K562 (cell line): ENCODE measurements at regions not wholly inside any gene's neighbourhood (a gene's known extent, or its start where the extent isn't known, plus 50 kb on each side); places are given as distances from the start of the nearest gene placed in this dataset.

ENCODE experiments used
- ATAC-seq: fragments of 200-7000 bp; cut with Tn5 transposase; 3 replicates; pipeline ENCODE4 v1.9.1; 2020; ENCODE audit warnings: moderate library complexity
- BruUV-seq: library from RNA; stranded (reverse); fragments of 400-500 nt; replicated peaks from 2 replicates; lab custom pipeline; 2021; lab: Mats Ljungman, UMichigan
- CTCF ChIA-PET: fragments of 300-600 bp; formaldehyde crosslinking; extraction: SDS; loops from one replicate; lab custom pipeline; 2021; ENCODE audit warnings: low intra/inter-chr PET ratio; lab: Yijun Ruan, JAX
- POLR2A ChIA-PET: fragments of 300-600, 350-650 bp; sonication (Branson Sonifier 250); formaldehyde crosslinking; extraction: SDS; loops from one replicate; lab custom pipeline; 2021; ENCODE audit warnings: antibody characterized with exemption, inconsistent platforms; lab: Yijun Ruan, JAX
- DNase-seq, 4 experiments: peaks; one replicate each; pipeline versions ENCODE4 v3.0.0 to v3.0.0-alpha.2; 2011 to 2018; ENCODE audit warnings: low spot score in 3 of 4, mixed read lengths in 3 of 4; ENCODE audit errors: extremely low read depth in 1 of 4
- FAIRE-seq: peaks from 2 replicates; lab custom pipeline; 2011; peaks lifted over from hg19 to GRCh38; lab: Jason Lieb, UNC
- H2AFZ ChIP-seq: 2 replicates; pipeline ENCODE4 v1.6.0; 2011; ENCODE audit warnings: low read depth, low read length, control low read depth, inconsistent platforms
- H3K27ac ChIP-seq: fragments of 200-600 bp; 3 replicates; pipeline ENCODE4 v1.8.0; 2011; ENCODE audit warnings: low read depth, mild to moderate bottlenecking, control low read depth, inconsistent platforms, low read length, moderate library complexity, mixed read lengths; ENCODE audit errors: extremely low read depth
- H3K27me3 ChIP-seq, 2 experiments: fragments of 300-600 bp in 1 of 2; 2 replicates in 1 of 2; 3 replicates in 1 of 2; pipeline versions ENCODE4 v1.6.0 to v1.8.0; 2011; ENCODE audit warnings: inconsistent platforms in 2 of 2, low read length in 2 of 2, mild to moderate bottlenecking in 1 of 2, mixed read lengths in 1 of 2, moderate library complexity in 1 of 2; ENCODE audit not compliant: control insufficient read depth in 2 of 2, insufficient read depth in 2 of 2
- H3K36me3 ChIP-seq: fragments of 300-600 bp; 3 replicates; pipeline ENCODE4 v1.8.0; 2011; ENCODE audit warnings: mild to moderate bottlenecking, low read length, inconsistent platforms; ENCODE audit not compliant: control insufficient read depth, insufficient read depth
- H3K4me1 ChIP-seq, 2 experiments: fragments of 200-600 bp in 1 of 2; replicated peaks in 1 of 2; 2 replicates in 1 of 2; 3 replicates in 1 of 2; pipeline versions ENCODE4 v1.5.1 to v1.8.0; 2011; ENCODE audit warnings: inconsistent platforms in 2 of 2, low read length in 2 of 2, mild to moderate bottlenecking in 1 of 2, mixed read lengths in 1 of 2, moderate library complexity in 1 of 2; ENCODE audit not compliant: control insufficient read depth in 2 of 2, insufficient read depth in 2 of 2
- H3K4me2 ChIP-seq: 2 replicates; pipeline ENCODE4 v1.6.1; 2011; ENCODE audit warnings: low read length, control low read depth, inconsistent platforms, mixed read lengths; ENCODE audit not compliant: insufficient read depth
- H3K4me3 ChIP-seq: fragments of 200-600 bp; sonication (generic), shearing (Covaris generic); 2 replicates; pipeline ENCODE4 v1.5.1; 2016; ENCODE audit warnings: control low read depth, inconsistent platforms
- H3K79me2 ChIP-seq: fragments of 200-600 bp; 3 replicates; pipeline ENCODE4 v1.8.0; 2011; ENCODE audit warnings: low read length, inconsistent platforms; ENCODE audit not compliant: control insufficient read depth, insufficient read depth
- H3K9ac ChIP-seq, 2 experiments: 2 replicates each; pipeline versions ENCODE4 v1.6.0 to v1.6.1; 2011; ENCODE audit warnings: low read depth in 2 of 2, low read length in 2 of 2, control low read depth in 1 of 2, inconsistent platforms in 1 of 2, mild to moderate bottlenecking in 1 of 2, mixed read lengths in 1 of 2; ENCODE audit not compliant: insufficient read depth in 1 of 2
- H3K9me1 ChIP-seq: one replicate; pipeline ENCODE4 v1.6.0; 2011; ENCODE audit warnings: inconsistent platforms, mild to moderate bottlenecking, low read length, moderate library complexity; ENCODE audit not compliant: control insufficient read depth, insufficient read depth
- H3K9me3 ChIP-seq: replicated peaks from 2 replicates; pipeline ENCODE4 v1.5.1; 2011; ENCODE audit warnings: low read depth, low read length, inconsistent platforms; ENCODE audit not compliant: control insufficient read depth, insufficient read depth
- H4K20me1 ChIP-seq: replicated peaks from 2 replicates; pipeline ENCODE4 v1.6.1; 2011; ENCODE audit warnings: low read length, inconsistent platforms, mixed read lengths; ENCODE audit not compliant: control insufficient read depth, insufficient read depth
- ETV5 ChIP-seq: sonication (generic); formaldehyde crosslinking; IDR thresholded peaks from 2 replicates; pipeline ENCODE4 v1.4.0; 2020; ENCODE audit warnings: low read depth, mild to moderate bottlenecking, missing genetic modification reagents
- IRF1 ChIP-seq: sonication (generic); formaldehyde crosslinking; IDR thresholded peaks from 2 replicates; pipeline ENCODE4 v1.8.0; 2022; ENCODE audit warnings: missing genetic modification reagents, mild to moderate bottlenecking, borderline replicate concordance
- MLX ChIP-seq, 2 experiments: fragments of 450-650 bp in 1 of 2; sonication (generic) in 1 of 2; formaldehyde crosslinking; conservative IDR thresholded peaks; 2 replicates each; pipeline versions ENCODE4 v1.4.0 to v1.8.1; 2020 to 2022; ENCODE audit warnings: mild to moderate bottlenecking in 1 of 2, missing genetic modification reagents in 1 of 2
- ZKSCAN3 ChIP-seq: fragments of 250-450 bp; sonication (Bioruptor Pico); IDR thresholded peaks from 2 replicates; pipeline ENCODE4 v1.4.0; 2020
- WGBS: fragments of 100-300 bp; shearing (Covaris generic); methylation state at CpG from one replicate; pipeline ENCODE4 v1.1.6; 2016; ENCODE audit warnings: low coverage, mixed read lengths; ENCODE audit not compliant: insufficient coverage; ENCODE audit errors: missing lambda C conversion rate; 5-methylcytosine and 5-hydroxymethylcytosine counted together
- in situ Hi-C: fragments of 300-500 bp; cut with MboI; formaldehyde crosslinking; loops from 4 replicates; pipeline ENCODE4 v1.15.0; 2018; ENCODE audit warnings: inconsistent platforms, mixed read lengths
- intact Hi-C: fragments of 100-400 bp; cut with micrococcal nuclease; formaldehyde crosslinking; loops from 2 replicates; pipeline ENCODE4 v1.14.2; 2022

- no peaks in the 10 kb centered on the region for H3K9me3 ChIP-seq
- in situ Hi-C loops: no loop called here
- intact Hi-C loops: no loop called here
- no TSS peak for BruUV-seq
- H3K4me1 ChIP-seq: no peaks in the 10 kb centered on the region
- no peak for DNase-seq
- H3K36me3 ChIP-seq: no peaks in the 10 kb centered on the region
- no peak overlapping the region for H3K9ac ChIP-seq
- H4K20me1 ChIP-seq: no peaks in the 10 kb centered on the region
- CTCF ChIA-PET: no interaction called here
- WGBS: 18% methylated on average over 21 of the region's 30 CpGs
- no peak for ATAC-seq
- no peak overlapping the region for H2AFZ ChIP-seq
- TF ChIP-seq MLX (CRISPR knock-in tag; conservative IDR thresholded peaks at IDR 0.05): no peak
- TF ChIP-seq ZKSCAN3 (CRISPR knock-in tag): no peak
- no peak for TF ChIP-seq IRF1 (CRISPR knock-in tag)
- TF ChIP-seq ETV5 (CRISPR knock-in tag): no peak
- H3K27me3 ChIP-seq: no peaks in the 10 kb centered on the region
- POLR2A ChIA-PET: interaction anchor here (1.0 kb wide), 1 partner anchor 113 kb away, joined by 5 read pairs; no protein-coding TSS in a partner anchor
- no peak overlapping the region for H3K27ac ChIP-seq
- no peak overlapping the region for H3K4me2 ChIP-seq
- H3K79me2 ChIP-seq: no peaks in the 10 kb centered on the region
- no peaks in the 10 kb centered on the region for H3K9me1 ChIP-seq
- H3K4me3 ChIP-seq: no peak overlapping the region
- FAIRE-seq: no peak
These were observed 92.9 kb upstream of the MAST4 start for GRCh38 chr5:66503203-66503789.
